ENCODE measurements at regions not wholly inside any gene's neighbourhood (a gene's known extent, or its start where the extent isn't known, plus 50 kb on each side); places are given as distances from the start of the nearest gene placed in this dataset.

GRCh38 chr6:50993941-50994720 lies 175.5 kb downstream of the TFAP2B start (continued):
- TF ChIP-seq ZNF462 (CRISPR knock-in tag; IDR thresholded peaks at IDR 0.05): no peak
- TF ChIP-seq NANOG (IDR thresholded peaks at IDR 0.05; ENCODE audit: borderline replicate concordance): no peak
- TF ChIP-seq EZH2 (IDR thresholded peaks at IDR 0.05; ENCODE audit: low read depth, unreplicated experiment): no peak

GRCh38 chr6:50995036-50995435 lies 176.4 kb downstream of the TFAP2B start:
- Mint-ChIP-seq H3K9me3 (no peaks in the 10 kb centered on the region), H3K4me3 (no peak overlapping the region), H3K27me3 (ENCODE audit: insufficient read depth, low read depth, poor library complexity) (no peaks in the 10 kb centered on the region), H3K4me1 (no peaks in the 10 kb centered on the region), H3K36me3 (ENCODE audit: low read depth) (no peaks in the 10 kb centered on the region), H3K27ac (no peak overlapping the region)
- H3K27ac ChIP-seq (ENCODE audit: low read depth): no peak overlapping the region
- no peaks in the 10 kb centered on the region for H3K79me2 ChIP-seq (replicated peaks; ENCODE audit: insufficient read depth)
- H2AFZ ChIP-seq: no peak overlapping the region
- DNase-seq (ENCODE audit: low spot score) (no peak), ATAC-seq (no peak)
- no peaks in the 10 kb centered on the region for H4K20me1 ChIP-seq (replicated peaks; ENCODE audit: insufficient read depth)
- H3K4me1 ChIP-seq (ENCODE audit: insufficient read depth): no peaks in the 10 kb centered on the region
- H3K9me2 ChIP-seq (ENCODE audit: insufficient read depth): peaks cover 7% of the 10 kb centered on the region; the same call in 1 of the 2 replicates
- no peaks in the 10 kb centered on the region for H3K36me3 ChIP-seq (ENCODE audit: insufficient read depth)
- H3K4me3 ChIP-seq: no peak overlapping the region
- no peaks in the 10 kb centered on the region for H3K27me3 ChIP-seq (ENCODE audit: insufficient read depth)
- H3K4me2 ChIP-seq: no peak overlapping the region
- no peaks in the 10 kb centered on the region for H3F3A ChIP-seq (replicated peaks; ENCODE audit: low read depth)
- no peak for TF ChIP-seq ZNF331 (CRISPR knock-in tag; IDR thresholded peaks at IDR 0.05; ENCODE audit: low read depth)
- TF ChIP-seq REST (IDR thresholded peaks at IDR 0.05; ENCODE audit: unreplicated experiment): no peak
- TF ChIP-seq STAT1 (IDR thresholded peaks at IDR 0.05; ENCODE audit: unreplicated experiment): no peak
- no peak for TF ChIP-seq CTCF (conservative IDR thresholded peaks at IDR 0.05; ENCODE audit: low read depth in 2 of 2)
- TF ChIP-seq POLR2AphosphoS5 (IDR thresholded peaks at IDR 0.05; ENCODE audit: low read depth): no peak
- no peak for TF ChIP-seq CREB1 (CRISPR knock-in tag; IDR thresholded peaks at IDR 0.05; ENCODE audit: low read depth)
- TF ChIP-seq EZH2phosphoT487 (IDR thresholded peaks at IDR 0.05; ENCODE audit: unreplicated experiment): no peak
- no peak for TF ChIP-seq EZH2 (IDR thresholded peaks at IDR 0.05; ENCODE audit: low read depth, unreplicated experiment)
- TF ChIP-seq ZNF114 (CRISPR knock-in tag; IDR thresholded peaks at IDR 0.05): no peak
- TF ChIP-seq ETS1 (IDR thresholded peaks at IDR 0.05): no peak
